H9 (cell line): ENCODE measurements at regions not wholly inside any gene's neighbourhood (a gene's known extent, or its start where the extent isn't known, plus 50 kb on each side); places are given as distances from the start of the nearest gene placed in this dataset.

Experiments
- DNase-seq: peaks from one replicate; pipeline ENCODE4 v3.0.0-alpha.2; 2017
- H2AFZ ChIP-seq: one replicate; pipeline ENCODE4 v1.6.1; 2013; ENCODE audit warnings: mild to moderate bottlenecking, low read length, control low read depth, moderate library complexity
- H2AK5ac ChIP-seq: 2 replicates; pipeline ENCODE4 v1.6.1; 2013; ENCODE audit warnings: low read length, control low read depth, mixed read lengths; ENCODE audit not compliant: insufficient read length
- H2BK120ac ChIP-seq: one replicate; pipeline ENCODE4 v1.6.1; 2013; ENCODE audit warnings: low read depth, mild to moderate bottlenecking, low read length, control low read depth, inconsistent platforms; ENCODE audit not compliant: poor library complexity, severe bottlenecking
- H2BK12ac ChIP-seq: 2 replicates; pipeline ENCODE4 v1.6.1; 2013; ENCODE audit warnings: low read length, control low read depth, mixed read lengths, low read depth; ENCODE audit not compliant: insufficient read length
- H2BK15ac ChIP-seq: 2 replicates; pipeline ENCODE4 v1.6.1; 2013; ENCODE audit warnings: low read depth, low read length, control low read depth
- H2BK20ac ChIP-seq: one replicate; pipeline ENCODE4 v1.6.1; 2013; ENCODE audit warnings: low read depth, mild to moderate bottlenecking, low read length, control low read depth, inconsistent platforms; ENCODE audit not compliant: poor library complexity, severe bottlenecking
- H2BK5ac ChIP-seq: 2 replicates; pipeline ENCODE4 v1.6.1; 2013; ENCODE audit warnings: low read length, control low read depth, mixed read lengths; ENCODE audit not compliant: insufficient read length
- H3K14ac ChIP-seq: 2 replicates; pipeline ENCODE4 v1.6.1; 2013; ENCODE audit warnings: low read length, control low read depth; ENCODE audit not compliant: insufficient read depth
- H3K18ac ChIP-seq: 2 replicates; pipeline ENCODE4 v1.6.1; 2013; ENCODE audit warnings: low read depth, mild to moderate bottlenecking, mixed read lengths, low read length, control low read depth; ENCODE audit not compliant: insufficient read length
- H3K23ac ChIP-seq: 2 replicates; pipeline ENCODE4 v1.6.1; 2013; ENCODE audit warnings: low read length, control low read depth, mixed read lengths, low read depth; ENCODE audit not compliant: insufficient read length
- H3K23me2 ChIP-seq: 2 replicates; pipeline ENCODE4 v1.6.1; 2013; ENCODE audit warnings: low read depth, mild to moderate bottlenecking, mixed read lengths, low read length, control low read depth; ENCODE audit not compliant: insufficient read length, poor library complexity, severe bottlenecking
- H3K27ac ChIP-seq: 2 replicates; pipeline ENCODE4 v1.5.1; 2013; ENCODE audit warnings: low read length, control low read depth, mixed read lengths, low read depth; ENCODE audit not compliant: insufficient read length
- H3K27me3 ChIP-seq: 2 replicates; pipeline ENCODE4 v1.6.1; 2013; ENCODE audit warnings: low read length, control low read depth, inconsistent platforms; ENCODE audit not compliant: insufficient read depth
- H3K4ac ChIP-seq: 2 replicates; pipeline ENCODE4 v1.6.1; 2013; ENCODE audit warnings: low read depth, mild to moderate bottlenecking, control low read depth, inconsistent platforms, low read length, moderate library complexity
- H3K4me1 ChIP-seq: 2 replicates; pipeline ENCODE4 v1.6.1; 2013; ENCODE audit warnings: low read length, control low read depth, inconsistent platforms; ENCODE audit not compliant: insufficient read depth
- H3K4me2 ChIP-seq: 2 replicates; pipeline ENCODE4 v1.6.1; 2013; ENCODE audit warnings: low read length, control low read depth, mixed read lengths; ENCODE audit not compliant: insufficient read length, insufficient read depth
- H3K56ac ChIP-seq: 2 replicates; pipeline ENCODE4 v1.6.1; 2013; ENCODE audit warnings: low read depth, mild to moderate bottlenecking, mixed read lengths, low read length, control low read depth; ENCODE audit not compliant: insufficient read length
- H3K79me1 ChIP-seq: 2 replicates; pipeline ENCODE4 v1.6.1; 2013; ENCODE audit warnings: low read depth, mild to moderate bottlenecking, moderate library complexity, low read length, control low read depth, inconsistent platforms; ENCODE audit not compliant: insufficient read depth, poor library complexity, severe bottlenecking
- H3K79me2 ChIP-seq: 2 replicates; pipeline ENCODE4 v1.6.1; 2013; ENCODE audit warnings: low read length, control low read depth, inconsistent platforms; ENCODE audit not compliant: insufficient read depth
- H3K9ac ChIP-seq: 2 replicates; pipeline ENCODE4 v1.6.1; 2013; ENCODE audit warnings: low read length, control low read depth, mixed read lengths; ENCODE audit not compliant: insufficient read length; ENCODE audit errors: extremely low read depth
- H3K9me3 ChIP-seq: one replicate; pipeline ENCODE4 v1.6.1; 2013; ENCODE audit warnings: low read depth, low read length, inconsistent platforms; ENCODE audit not compliant: control insufficient read depth
- H3T11ph ChIP-seq: one replicate; pipeline ENCODE4 v1.6.1; 2013; ENCODE audit warnings: mild to moderate bottlenecking, low read length, control low read depth, inconsistent platforms
- H4K20me1 ChIP-seq: one replicate; pipeline ENCODE4 v1.6.1; 2013; ENCODE audit not compliant: control insufficient read depth, insufficient read length, insufficient read depth
- H4K5ac ChIP-seq: 2 replicates; pipeline ENCODE4 v1.6.1; 2013; ENCODE audit warnings: low read depth, mild to moderate bottlenecking, mixed read lengths, low read length, control low read depth; ENCODE audit not compliant: insufficient read length
- H4K8ac ChIP-seq: replicated peaks from 2 replicates; pipeline ENCODE4 v1.6.1; 2013; ENCODE audit warnings: low read length, control low read depth, mixed read lengths, low read depth; ENCODE audit not compliant: insufficient read length
- H4K91ac ChIP-seq: 2 replicates; pipeline ENCODE4 v1.6.1; 2013; ENCODE audit warnings: low read depth, mild to moderate bottlenecking, moderate library complexity, mixed read lengths, low read length, control low read depth; ENCODE audit not compliant: insufficient read length
- H3K27ac Mint-ChIP-seq, 3 experiments: 2 replicates in 2 of 3; 3 replicates in 1 of 3; pipeline ENCODE4 v1.8.0; 2020 to 2021; ENCODE audit warnings: mixed read lengths in 3 of 3, mild to moderate bottlenecking in 1 of 3, moderate library complexity in 1 of 3
- H3K27me3 Mint-ChIP-seq: 2 replicates; pipeline ENCODE4 v1.8.0; 2021; ENCODE audit warnings: low read depth, mild to moderate bottlenecking, moderate library complexity, mixed read lengths
- H3K36me3 Mint-ChIP-seq, 3 experiments: 2 replicates in 2 of 3; 3 replicates in 1 of 3; pipeline ENCODE4 v1.8.0; 2020 to 2021; ENCODE audit warnings: low read depth in 3 of 3, mixed read lengths in 3 of 3; ENCODE audit not compliant: insufficient read depth in 1 of 3
- H3K4me1 Mint-ChIP-seq, 2 experiments: 2 replicates each; pipeline ENCODE4 v1.8.0; 2020; ENCODE audit warnings: mixed read lengths in 2 of 2
- H3K4me3 Mint-ChIP-seq, 2 experiments: 2 replicates in 1 of 2; 3 replicates in 1 of 2; pipeline ENCODE4 v1.8.0; 2020 to 2021; ENCODE audit warnings: mild to moderate bottlenecking in 2 of 2, mixed read lengths in 2 of 2, moderate library complexity in 1 of 2
- H3K9me3 Mint-ChIP-seq, 2 experiments: 2 replicates in 1 of 2; 3 replicates in 1 of 2; pipeline ENCODE4 v1.8.0; 2020; ENCODE audit warnings: mild to moderate bottlenecking in 2 of 2, mixed read lengths in 2 of 2, moderate library complexity in 1 of 2
- CTCF ChIP-seq: fragments of 200-600 bp; sonication (generic); conservative IDR thresholded peaks from 3 replicates; pipeline ENCODE4 v1.8.0; 2021; ENCODE audit warnings: antibody characterized with exemption, mild to moderate bottlenecking
- WGBS: extraction: QIAGEN DNeasy Blood & Tissue Kit; methylation state at CpG from one replicate; pipeline ENCODE4 v1.1.7; 2013; ENCODE audit warnings: missing lambda C conversion rate, low lambda C conversion rate, mixed read lengths; ENCODE audit not compliant: insufficient read length; ENCODE audit errors: extremely low coverage; 5-methylcytosine and 5-hydroxymethylcytosine counted together

GRCh38 chr9:111179577-111179976, 141.3 kb upstream of the LPAR1 start:
- H3K23ac ChIP-seq = no peak overlapping the region
- H3K9ac ChIP-seq = no peak overlapping the region
- H3K27ac ChIP-seq = no peak overlapping the region
- H3K23me2 ChIP-seq = no peaks in the 10 kb centered on the region
- no peak overlapping the region for H2BK20ac ChIP-seq
- no peaks in the 10 kb centered on the region for H3K9me3 ChIP-seq
- H3K4me1 ChIP-seq = no peaks in the 10 kb centered on the region
- H2AK5ac ChIP-seq = no peak overlapping the region
- peaks cover 9 to 17% of the 10 kb centered on the region in 2 experiments for H3K4me1 Mint-ChIP-seq
- H4K8ac ChIP-seq = no peak overlapping the region
- H3K79me2 ChIP-seq = no peaks in the 10 kb centered on the region
- no peak overlapping the region for H2BK12ac ChIP-seq
- H3K27ac Mint-ChIP-seq = peak overlapping the region in 1 of 3 experiments; percentile 53; a peak in 1 of 7 replicates
- no peak overlapping the region for H4K5ac ChIP-seq
- no peaks in the 10 kb centered on the region for H3K27me3 ChIP-seq
- no peak overlapping the region for H3K14ac ChIP-seq
- no CpG with 5 or more reads among the region's 5 CpGs for WGBS
- no peak overlapping the region for H2BK15ac ChIP-seq
- H3K36me3 Mint-ChIP-seq = no peaks in the 10 kb centered on the region
- H2BK5ac ChIP-seq = no peak overlapping the region
- H3K27me3 Mint-ChIP-seq = no peaks in the 10 kb centered on the region
- no peaks in the 10 kb centered on the region for H4K20me1 ChIP-seq
- no peak overlapping the region for H3K4ac ChIP-seq
- no peak overlapping the region for H3K18ac ChIP-seq
- H2BK120ac ChIP-seq = no peak overlapping the region
- no peaks in the 10 kb centered on the region for H3K79me1 ChIP-seq
- H3K4me3 Mint-ChIP-seq = no peak overlapping the region
- no peak for TF ChIP-seq CTCF
- no peak overlapping the region for H3K4me2 ChIP-seq
- DNase-seq = no peak
- no peak overlapping the region for H2AFZ ChIP-seq
- H4K91ac ChIP-seq = no peak overlapping the region
- peaks cover 0 to 3% of the 10 kb centered on the region in 2 experiments; a peak in 1 of 5 replicates for H3K9me3 Mint-ChIP-seq
- no peak overlapping the region for H3T11ph ChIP-seq
- H3K56ac ChIP-seq = no peak overlapping the region
